ENCODE measurements at regions not wholly inside any gene's neighbourhood (a gene's known extent, or its start where the extent isn't known, plus 50 kb on each side); places are given as distances from the start of the nearest gene placed in this dataset.

DNA sequence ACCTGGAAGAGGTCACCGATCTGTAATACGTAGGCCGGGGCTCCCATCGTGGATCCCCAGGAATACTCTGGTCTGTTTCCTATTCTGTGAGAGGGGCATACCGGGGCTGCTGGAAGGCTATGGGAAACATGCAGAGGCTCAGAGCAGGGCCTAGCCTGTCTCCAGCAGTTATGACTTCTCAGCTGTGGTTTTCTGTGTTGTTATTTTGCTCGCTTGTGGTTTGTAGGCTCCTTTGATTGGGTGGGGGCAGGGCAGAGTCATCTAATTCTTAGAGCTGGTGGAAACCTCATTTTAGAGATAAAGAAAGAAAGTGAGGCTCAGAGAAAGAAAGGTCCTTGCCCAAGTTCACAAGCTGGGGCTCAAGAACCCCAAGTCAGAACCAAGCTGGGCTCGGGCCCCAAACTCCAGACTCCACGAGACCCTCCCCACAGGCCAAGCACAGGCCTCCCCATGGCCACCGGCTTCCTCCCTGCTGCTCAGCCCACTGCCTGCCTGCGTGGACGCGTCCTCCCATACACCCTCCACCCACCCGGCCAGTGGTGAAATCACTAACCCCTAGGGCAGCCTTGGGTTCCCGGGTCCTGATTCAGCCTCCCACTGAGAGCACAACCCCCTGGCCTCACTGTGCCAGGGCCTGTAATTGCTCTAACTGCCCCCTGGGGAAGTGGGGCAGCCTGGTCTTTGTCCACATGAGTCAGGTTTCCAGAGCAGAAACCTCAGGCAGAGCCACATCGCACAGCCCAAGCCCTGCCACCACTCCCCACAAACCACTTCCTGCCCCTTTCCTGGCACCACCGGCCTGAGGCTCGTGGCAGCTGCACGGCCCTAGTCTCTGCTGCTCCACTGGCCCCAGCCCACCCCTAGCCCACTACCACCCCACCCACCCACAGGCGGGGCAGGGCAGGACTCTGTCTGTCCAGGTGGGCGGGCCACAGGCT, 270.8 kb downstream of the UACA start (continued):
- TF ChIP-seq CEBPZ (IDR thresholded peaks at IDR 0.05; ENCODE audit: low read depth, low read length) (no peak), PAX5 (IDR thresholded peaks at IDR 0.05; ENCODE audit: borderline replicate concordance, low read depth, low read length) (peak; percentile 92), PAX8 (IDR thresholded peaks at IDR 0.05) (no peak), SREBF1 (IDR thresholded peaks at IDR 0.05; ENCODE audit: low read length) (no peak), HCFC1 (IDR thresholded peaks at IDR 0.05; ENCODE audit: low read length) (no peak), NFIC (IDR thresholded peaks at IDR 0.05; ENCODE audit: low read depth, low read length) (peak; percentile 75), FOS (IDR thresholded peaks at IDR 0.05; ENCODE audit: borderline replicate concordance, extremely low read depth, insufficient read length) (no peak), RAD21 (IDR thresholded peaks at IDR 0.05; ENCODE audit: insufficient read depth, low read depth, low read length) (no peak), CTCF (IDR thresholded peaks at IDR 0.05 in 2 of 3, conservative IDR thresholded peaks at IDR 0.05 in 1 of 3; ENCODE audit: control insufficient read depth in 2 of 3, extremely low read depth in 1 of 3, insufficient read depth in 1 of 3, low read depth in 3 of 3, low read length in 3 of 3) (peak in 2 of 3 experiments; percentile 9 to 12; a peak in 1 of 6 replicates), SMAD1 (IDR thresholded peaks at IDR 0.05; ENCODE audit: low read depth, partially characterized antibody) (no peak), YBX1 (IDR thresholded peaks at IDR 0.05) (no peak), NR2F1 (conservative IDR thresholded peaks at IDR 0.05) (peak; percentile 90), NFYA (IDR thresholded peaks at IDR 0.05; ENCODE audit: borderline replicate concordance, low read depth, low read length) (no peak), SRF (IDR thresholded peaks at IDR 0.05; ENCODE audit: low read depth in 2 of 2, low read length in 2 of 2) (no peak), KLF5 (IDR thresholded peaks at IDR 0.05; ENCODE audit: partially characterized antibody) (peak; percentile 41)
- TF ChIP-seq, protein P1, sequence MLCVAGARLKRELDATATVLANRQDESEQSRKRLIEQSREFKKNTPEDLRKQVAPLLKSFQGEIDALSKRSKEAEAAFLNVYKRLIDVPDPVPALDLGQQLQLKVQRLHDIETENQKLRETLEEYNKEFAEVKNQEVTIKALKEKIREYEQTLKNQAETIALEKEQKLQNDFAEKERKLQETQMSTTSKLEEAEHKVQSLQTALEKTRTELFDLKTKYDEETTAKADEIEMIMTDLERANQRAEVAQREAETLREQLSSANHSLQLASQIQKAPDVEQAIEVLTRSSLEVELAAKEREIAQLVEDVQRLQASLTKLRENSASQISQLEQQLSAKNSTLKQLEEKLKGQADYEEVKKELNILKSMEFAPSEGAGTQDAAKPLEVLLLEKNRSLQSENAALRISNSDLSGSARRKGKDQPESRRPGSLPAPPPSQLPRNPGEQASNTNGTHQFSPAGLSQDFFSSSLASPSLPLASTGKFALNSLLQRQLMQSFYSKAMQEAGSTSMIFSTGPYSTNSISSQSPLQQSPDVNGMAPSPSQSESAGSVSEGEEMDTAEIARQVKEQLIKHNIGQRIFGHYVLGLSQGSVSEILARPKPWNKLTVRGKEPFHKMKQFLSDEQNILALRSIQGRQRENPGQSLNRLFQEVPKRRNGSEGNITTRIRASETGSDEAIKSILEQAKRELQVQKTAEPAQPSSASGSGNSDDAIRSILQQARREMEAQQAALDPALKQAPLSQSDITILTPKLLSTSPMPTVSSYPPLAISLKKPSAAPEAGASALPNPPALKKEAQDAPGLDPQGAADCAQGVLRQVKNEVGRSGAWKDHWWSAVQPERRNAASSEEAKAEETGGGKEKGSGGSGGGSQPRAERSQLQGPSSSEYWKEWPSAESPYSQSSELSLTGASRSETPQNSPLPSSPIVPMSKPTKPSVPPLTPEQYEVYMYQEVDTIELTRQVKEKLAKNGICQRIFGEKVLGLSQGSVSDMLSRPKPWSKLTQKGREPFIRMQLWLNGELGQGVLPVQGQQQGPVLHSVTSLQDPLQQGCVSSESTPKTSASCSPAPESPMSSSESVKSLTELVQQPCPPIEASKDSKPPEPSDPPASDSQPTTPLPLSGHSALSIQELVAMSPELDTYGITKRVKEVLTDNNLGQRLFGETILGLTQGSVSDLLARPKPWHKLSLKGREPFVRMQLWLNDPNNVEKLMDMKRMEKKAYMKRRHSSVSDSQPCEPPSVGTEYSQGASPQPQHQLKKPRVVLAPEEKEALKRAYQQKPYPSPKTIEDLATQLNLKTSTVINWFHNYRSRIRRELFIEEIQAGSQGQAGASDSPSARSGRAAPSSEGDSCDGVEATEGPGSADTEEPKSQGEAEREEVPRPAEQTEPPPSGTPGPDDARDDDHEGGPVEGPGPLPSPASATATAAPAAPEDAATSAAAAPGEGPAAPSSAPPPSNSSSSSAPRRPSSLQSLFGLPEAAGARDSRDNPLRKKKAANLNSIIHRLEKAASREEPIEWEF (IDR thresholded peaks at IDR 0.05; ENCODE audit: insufficient replicate concordance, low read depth, low read length) = no peak
- TF ChIP-seq, protein P2, sequence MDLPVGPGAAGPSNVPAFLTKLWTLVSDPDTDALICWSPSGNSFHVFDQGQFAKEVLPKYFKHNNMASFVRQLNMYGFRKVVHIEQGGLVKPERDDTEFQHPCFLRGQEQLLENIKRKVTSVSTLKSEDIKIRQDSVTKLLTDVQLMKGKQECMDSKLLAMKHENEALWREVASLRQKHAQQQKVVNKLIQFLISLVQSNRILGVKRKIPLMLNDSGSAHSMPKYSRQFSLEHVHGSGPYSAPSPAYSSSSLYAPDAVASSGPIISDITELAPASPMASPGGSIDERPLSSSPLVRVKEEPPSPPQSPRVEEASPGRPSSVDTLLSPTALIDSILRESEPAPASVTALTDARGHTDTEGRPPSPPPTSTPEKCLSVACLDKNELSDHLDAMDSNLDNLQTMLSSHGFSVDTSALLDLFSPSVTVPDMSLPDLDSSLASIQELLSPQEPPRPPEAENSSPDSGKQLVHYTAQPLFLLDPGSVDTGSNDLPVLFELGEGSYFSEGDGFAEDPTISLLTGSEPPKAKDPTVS (IDR thresholded peaks at IDR 0.05; ENCODE audit: low read depth, low read length) = no peak
